ENCODE measurements at regions not wholly inside any gene's neighbourhood (a gene's known extent, or its start where the extent isn't known, plus 50 kb on each side); places are given as distances from the start of the nearest gene placed in this dataset.

GRCh38 chr1:219476116-219476515 is 136.8 kb downstream of the ZC3H11B start:
- DNase-seq (ENCODE audit: low read depth in 2 of 2): no peak

DNA sequence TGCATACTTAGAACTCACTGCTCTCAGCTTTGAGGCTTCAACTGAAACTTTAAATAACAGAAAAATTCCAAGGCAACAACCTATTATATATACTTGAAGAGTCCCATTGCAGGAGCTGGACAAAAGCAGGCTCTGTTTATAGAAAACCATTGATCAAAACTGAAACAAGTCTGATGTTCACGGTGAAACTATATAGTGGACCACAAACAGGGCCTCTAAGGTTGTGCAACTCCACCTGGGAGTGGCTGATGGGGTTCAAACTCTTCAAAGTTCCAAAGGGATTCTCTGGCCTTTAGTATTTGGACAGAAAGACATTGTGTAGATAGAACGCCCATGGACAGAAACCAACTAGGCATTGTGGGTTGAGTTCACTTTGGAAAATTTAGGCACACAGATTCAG is 140.3 kb downstream of the ZC3H11B start:
- DNase-seq (ENCODE audit: low read depth in 2 of 2): no peak

DNA sequence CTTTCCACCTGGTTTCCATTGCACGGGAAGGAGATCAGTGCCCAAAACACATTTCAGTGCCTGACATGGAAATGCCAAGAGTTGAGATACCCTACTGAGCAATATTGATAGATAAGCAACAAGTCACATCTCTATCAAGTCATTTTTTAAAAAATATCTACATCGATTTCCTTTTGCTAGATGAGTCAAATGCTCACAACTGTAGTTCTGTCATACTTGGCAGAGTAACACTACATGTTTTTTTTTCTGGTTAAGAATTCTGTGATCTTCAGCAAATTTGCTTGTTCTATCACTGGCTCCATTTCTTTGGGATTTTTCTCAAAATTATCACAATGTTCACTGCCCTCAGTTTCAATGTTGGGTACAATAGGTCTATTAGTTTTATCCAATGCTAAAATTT is 145.4 kb downstream of the ZC3H11B start:
- DNase-seq (ENCODE audit: low read depth in 2 of 2): no peak

- DNase-seq (ENCODE audit: low read depth in 2 of 2): no peak
These were observed 146.1 kb downstream of the ZC3H11B start for GRCh38 chr1:219466766-219467165.

- DNase-seq (ENCODE audit: low read depth in 2 of 2): no peak
These were observed 147.5 kb downstream of the ZC3H11B start for GRCh38 chr1:219465212-219466093.

GRCh38 chr1:219463636-219464035 is 149.3 kb downstream of the ZC3H11B start:
- no peak for DNase-seq (ENCODE audit: low read depth in 2 of 2)

- no peak for DNase-seq (ENCODE audit: low read depth in 2 of 2)
These were observed 150.9 kb downstream of the ZC3H11B start for GRCh38 chr1:219461981-219462400.

GRCh38 chr1:219460896-219461815 is 151.7 kb downstream of the ZC3H11B start:
- no peak for DNase-seq (ENCODE audit: low read depth in 2 of 2)

- DNase-seq (ENCODE audit: low read depth in 2 of 2): no peak
These were observed 152.6 kb downstream of the ZC3H11B start for GRCh38 chr1:219460081-219460895.

- no peak for DNase-seq (ENCODE audit: low read depth in 2 of 2)
These were observed 153.4 kb downstream of the ZC3H11B start for GRCh38 chr1:219459351-219460080.

DNA sequence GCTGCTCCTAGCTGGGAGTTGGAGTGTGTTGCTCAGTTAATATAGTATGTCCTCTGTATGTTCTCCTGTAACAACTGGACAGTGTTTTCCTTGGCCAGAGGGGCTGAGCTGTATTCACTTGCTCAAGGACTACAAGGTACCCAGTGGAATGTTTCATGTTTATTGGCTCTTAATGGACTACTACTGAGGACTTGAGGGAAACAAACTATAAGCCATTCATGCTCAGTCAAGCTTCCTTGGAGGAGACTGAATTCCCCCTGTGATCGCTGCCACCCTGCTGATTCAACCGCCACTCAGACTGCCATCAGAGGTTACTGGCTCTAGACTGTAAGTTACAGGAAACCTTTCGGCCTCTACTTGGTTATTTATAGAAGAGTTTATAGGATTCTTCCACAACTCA is 166.6 kb downstream of the ZC3H11B start:
- DNase-seq (ENCODE audit: low read depth in 2 of 2): no peak

DNA sequence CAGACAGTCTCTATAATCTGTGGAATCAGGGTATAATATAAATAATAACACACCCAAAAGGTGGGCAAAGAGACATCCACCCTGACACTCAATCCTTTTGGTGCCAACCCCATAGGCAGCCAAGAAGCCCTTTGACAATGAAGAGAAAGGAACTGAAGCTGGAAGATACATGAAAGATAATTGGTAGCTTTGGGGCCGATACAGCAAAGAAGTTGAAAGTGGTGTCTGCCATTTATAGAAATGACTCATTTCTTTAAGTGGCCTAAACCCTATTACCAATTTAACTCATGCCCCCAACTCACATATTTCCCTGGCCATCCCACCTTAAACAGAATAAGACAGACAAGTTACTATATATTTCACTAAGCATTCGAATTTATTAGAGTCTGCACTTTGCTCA is 167.0 kb downstream of the ZC3H11B start:
- DNase-seq (ENCODE audit: low read depth in 2 of 2): no peak

DNA sequence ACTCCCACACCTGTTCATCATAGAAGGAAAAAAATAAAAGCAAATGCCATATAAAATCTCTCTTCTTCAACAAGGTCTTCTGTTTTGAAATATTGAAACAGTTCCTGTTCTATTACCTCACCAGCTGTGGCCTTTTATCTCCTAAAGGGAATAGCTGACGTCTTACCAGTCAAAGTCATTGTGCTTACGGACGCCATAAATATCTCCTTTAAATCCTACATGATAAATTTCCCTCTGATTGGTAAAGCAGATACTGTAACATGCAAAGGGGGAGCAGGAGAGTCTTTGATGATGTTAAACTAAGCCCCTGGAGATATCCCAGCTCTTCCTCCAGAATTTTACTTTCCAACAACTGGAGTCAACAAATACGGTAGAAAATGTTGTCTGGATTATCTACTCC is 168.4 kb downstream of the ZC3H11B start:
- no peak for DNase-seq (ENCODE audit: low read depth in 2 of 2)

DNA sequence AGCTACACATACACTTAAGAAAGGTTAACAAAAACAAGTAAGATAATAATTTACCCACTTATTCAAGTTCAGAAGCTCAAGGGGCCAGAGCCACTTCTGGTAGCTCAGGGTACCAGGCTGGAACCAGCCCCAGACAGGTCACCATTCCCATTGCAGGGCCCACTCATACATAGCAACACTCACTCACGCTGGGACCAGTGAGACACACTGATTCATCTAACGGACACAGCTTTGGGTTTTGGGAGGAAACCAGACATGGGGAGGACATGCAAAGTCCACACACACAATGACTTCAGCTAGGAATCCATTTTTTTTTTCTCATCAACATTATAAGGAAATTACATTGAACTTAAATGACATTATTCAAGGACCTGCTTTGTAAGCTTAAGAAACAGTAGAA is 169.1 kb downstream of the ZC3H11B start:
- DNase-seq (ENCODE audit: low read depth in 2 of 2): no peak

DNA sequence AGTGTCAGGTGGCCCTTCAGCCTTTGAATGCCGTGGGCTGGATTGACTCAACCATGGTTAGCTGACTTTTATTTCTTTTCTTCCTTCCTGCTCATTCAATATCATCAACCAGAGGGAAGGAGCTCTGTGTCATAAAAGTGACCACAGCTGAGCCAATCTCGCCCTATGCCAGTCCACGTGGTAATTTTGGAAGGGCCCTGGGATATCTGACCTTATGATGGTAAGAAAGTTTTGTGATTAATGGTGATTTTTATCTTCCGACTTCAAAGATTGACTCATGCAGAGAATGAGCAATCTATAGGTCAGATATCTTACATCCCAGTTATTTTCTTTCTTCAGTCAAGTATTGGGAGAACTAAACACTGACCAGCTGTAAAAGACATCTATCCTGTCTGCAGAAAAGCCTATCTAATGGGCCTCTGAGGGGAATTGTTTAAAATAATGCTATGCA is 170.3 kb downstream of the ZC3H11B start:
- DNase-seq (ENCODE audit: low read depth in 2 of 2): no peak

DNA sequence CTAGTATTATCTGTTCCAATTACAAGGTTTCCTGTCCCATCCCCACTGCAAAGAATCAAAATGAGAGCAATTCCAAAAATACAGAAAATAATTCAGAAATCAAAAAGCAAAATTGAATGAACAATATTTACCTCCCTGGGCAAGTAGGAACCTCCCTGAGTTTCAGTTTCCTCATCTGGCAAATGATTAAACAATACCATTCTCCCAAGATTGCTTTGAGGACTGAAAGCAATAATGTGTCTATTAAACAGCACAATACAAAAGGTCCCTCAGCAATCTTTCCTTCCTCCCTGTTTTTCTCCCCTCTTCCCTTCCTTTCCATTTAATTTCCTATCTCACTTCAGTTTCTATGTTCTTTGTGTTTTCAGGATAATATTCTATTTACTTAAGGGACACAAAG is 171.0 kb downstream of the ZC3H11B start:
- DNase-seq (ENCODE audit: low read depth in 2 of 2): no peak

DNA sequence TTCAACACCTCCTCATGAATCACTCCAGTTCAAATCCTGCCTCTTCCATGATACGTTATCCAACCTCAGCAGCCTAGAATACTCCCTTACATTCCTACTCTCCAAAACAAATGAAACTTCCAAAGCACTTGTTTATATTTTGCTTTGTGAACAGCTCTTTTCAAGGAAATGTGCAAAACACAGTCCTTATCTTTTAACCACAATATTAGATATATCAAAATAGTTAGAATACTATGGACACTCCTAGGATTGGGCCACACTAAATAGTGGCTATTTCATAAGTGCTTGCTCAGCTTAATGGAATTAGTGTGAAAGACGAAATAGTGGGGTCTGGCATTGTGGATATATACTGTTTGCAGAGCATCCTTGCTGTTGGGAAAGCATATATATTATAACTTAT is 173.5 kb downstream of the ZC3H11B start:
- no peak for DNase-seq (ENCODE audit: low read depth in 2 of 2)

DNA sequence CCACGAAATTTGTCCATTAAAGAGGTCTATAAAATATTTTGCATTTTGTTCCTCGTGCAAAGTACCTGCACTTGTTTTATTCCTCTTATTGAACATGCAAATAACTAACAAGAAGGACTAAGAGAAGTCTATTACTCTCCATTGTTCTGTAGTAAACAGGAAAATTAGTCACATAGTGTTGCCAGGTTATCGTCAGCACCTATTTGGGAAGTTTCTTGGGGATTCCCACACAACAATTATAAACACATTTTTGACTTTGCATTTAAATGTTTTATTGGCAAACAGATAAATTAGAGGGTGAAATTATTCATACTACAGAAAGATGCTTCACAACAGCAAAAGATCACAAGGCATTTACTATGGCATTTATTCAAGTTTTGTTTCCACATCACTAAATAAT is 174.5 kb downstream of the ZC3H11B start:
- no peak for DNase-seq (ENCODE audit: low read depth in 2 of 2)

DNA sequence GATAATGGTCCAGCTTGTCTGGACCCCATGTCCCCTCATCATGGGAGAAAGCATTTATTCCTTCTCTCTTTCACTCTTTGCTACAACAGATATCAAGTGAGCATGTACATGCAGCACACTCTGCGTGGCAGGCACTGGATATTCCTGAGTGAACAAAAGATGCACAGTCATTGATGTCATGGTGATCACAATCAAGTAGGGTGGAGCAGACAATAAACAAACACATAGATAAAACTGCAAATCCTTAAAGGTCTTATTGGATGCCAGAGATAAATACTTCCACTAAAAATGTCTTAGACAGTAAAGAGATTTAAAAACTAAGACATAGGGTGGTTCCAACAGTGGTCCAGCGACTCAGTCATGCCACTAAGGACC is 178.0 kb downstream of the ZC3H11B start:
- no peak for DNase-seq (ENCODE audit: low read depth in 2 of 2)

GRCh38 chr1:219434285-219434922 is 178.5 kb downstream of the ZC3H11B start:
- DNase-seq (ENCODE audit: low read depth in 2 of 2): no peak
